ENCODE measurements at regions not wholly inside any gene's neighbourhood (a gene's known extent, or its start where the extent isn't known, plus 50 kb on each side); places are given as distances from the start of the nearest gene placed in this dataset.
A peak's percentile ranks its signal among the peaks of the same experiment; 100 is the strongest.
"Not testable (repeated sequence)": the region's sequence is repeated elsewhere in the genome, so short reads cannot be mapped to it uniquely, and the experiment has no call there.

GRCh38 chrX:2640436-2641150, 50.5 kb upstream of the CD99 start:
- Mint-ChIP-seq H3K27me3 (no peaks in the 10 kb centered on the region), H3K36me3 (ENCODE audit: low read depth) (peaks cover 31% of the 10 kb centered on the region), H3K4me3 (no peak overlapping the region), H3K4me1 (no peaks in the 10 kb centered on the region), H3K27ac (no peak overlapping the region), H3K9me3 (no peaks in the 10 kb centered on the region)
- DNase-seq = no peak
- CTCF ChIA-PET = no interaction called here
- POLR2A ChIA-PET = no interaction called here

- CTCF ChIA-PET = no interaction called here
- Mint-ChIP-seq H3K4me3 (no peak overlapping the region), H3K27me3 (no peaks in the 10 kb centered on the region), H3K9me3 (no peaks in the 10 kb centered on the region), H3K36me3 (ENCODE audit: low read depth) (peaks cover 31% of the 10 kb centered on the region), H3K27ac (no peak overlapping the region), H3K4me1 (no peaks in the 10 kb centered on the region)
- DNase-seq = no peak
- POLR2A ChIA-PET = no interaction called here
Observed at GRCh38 chrX:2638279-2638678, 52.8 kb upstream of the CD99 start.

GRCh38 chrX:2635342-2635741, 55.8 kb upstream of the CD99 start:
- Mint-ChIP-seq H3K4me1 (peaks cover 23% of the 10 kb centered on the region), H3K36me3 (ENCODE audit: low read depth) (peaks cover 56% of the 10 kb centered on the region), H3K27ac (no peak overlapping the region), H3K4me3 (no peak overlapping the region), H3K27me3 (no peaks in the 10 kb centered on the region), H3K9me3 (peaks cover 25% of the 10 kb centered on the region)
- POLR2A ChIA-PET = no interaction called here
- CTCF ChIA-PET = no interaction called here
- DNase-seq = no peak

GRCh38 chrX:2632533-2633504, 58.3 kb upstream of the CD99 start:
- no peak for DNase-seq
- peaks cover 48% of the 10 kb centered on the region for H3K4me1 Mint-ChIP-seq

GRCh38 chrX:2631743-2632532, 59.2 kb upstream of the CD99 start:
- peaks cover 44% of the 10 kb centered on the region for H3K9me3 Mint-ChIP-seq
- no peak overlapping the region for H3K4me3 Mint-ChIP-seq
- H3K27me3 Mint-ChIP-seq = no peaks in the 10 kb centered on the region

More at GRCh38 chrX:2632533-2633504, 58.3 kb upstream of the CD99 start:
- Mint-ChIP-seq H3K36me3 (ENCODE audit: low read depth) (peaks cover 65% of the 10 kb centered on the region), H3K27me3 (no peaks in the 10 kb centered on the region), H3K4me3 (no peak overlapping the region), H3K27ac (peak overlapping the region; percentile 36), H3K9me3 (peaks cover 44% of the 10 kb centered on the region)
- ChIA-PET POLR2A (no interaction called here), CTCF (no interaction called here)

GRCh38 chrX:2630935-2631742, 60.0 kb upstream of the CD99 start:
- Mint-ChIP-seq H3K27ac (peak overlapping the region; percentile 91), H3K36me3 (ENCODE audit: low read depth) (peaks cover 69% of the 10 kb centered on the region), H3K4me1 (peaks cover 56% of the 10 kb centered on the region), H3K9me3 (peaks cover 44% of the 10 kb centered on the region), H3K4me3 (peak overlapping the region; percentile 36)
- POLR2A ChIA-PET, CTCF ChIA-PET, H3K27me3 Mint-ChIP-seq: not testable (repeated sequence)
- peak; percentile 35 for DNase-seq

More at GRCh38 chrX:2631743-2632532, 59.2 kb upstream of the CD99 start:
- no peak for DNase-seq
- peaks cover 65% of the 10 kb centered on the region for H3K36me3 Mint-ChIP-seq (ENCODE audit: low read depth)
- ChIA-PET POLR2A (no interaction called here), CTCF (no interaction called here)
- H3K27ac Mint-ChIP-seq = peak overlapping the region; percentile 91
- peaks cover 56% of the 10 kb centered on the region for H3K4me1 Mint-ChIP-seq

- Mint-ChIP-seq H3K4me3 (peak overlapping the region; percentile 36), H3K9me3 (peaks cover 44% of the 10 kb centered on the region), H3K4me1 (peaks cover 56% of the 10 kb centered on the region), H3K27ac (peak overlapping the region; percentile 91), H3K36me3 (ENCODE audit: low read depth) (peaks cover 76% of the 10 kb centered on the region)
- POLR2A ChIA-PET, CTCF ChIA-PET, H3K27me3 Mint-ChIP-seq: not testable (repeated sequence)
- peak; percentile 55 for DNase-seq
Observed at GRCh38 chrX:2630008-2630934, 60.8 kb upstream of the CD99 start.

- Mint-ChIP-seq H3K27ac (peak overlapping the region; percentile 91), H3K4me1 (peaks cover 56% of the 10 kb centered on the region), H3K27me3 (no peaks in the 10 kb centered on the region), H3K9me3 (peaks cover 44% of the 10 kb centered on the region), H3K36me3 (ENCODE audit: low read depth) (peaks cover 84% of the 10 kb centered on the region), H3K4me3 (peak overlapping the region; percentile 36)
- CTCF ChIA-PET = no interaction called here
- no peak for DNase-seq
- POLR2A ChIA-PET = no interaction called here
Observed at GRCh38 chrX:2629316-2630007, 61.6 kb upstream of the CD99 start.

- Mint-ChIP-seq H3K27ac (peak overlapping the region; percentile 91), H3K9me3 (peaks cover 44% of the 10 kb centered on the region), H3K36me3 (ENCODE audit: low read depth) (peaks cover 88% of the 10 kb centered on the region), H3K27me3 (no peaks in the 10 kb centered on the region), H3K4me1 (peaks cover 56% of the 10 kb centered on the region), H3K4me3 (no peak overlapping the region)
- ChIA-PET POLR2A (no interaction called here), CTCF (no interaction called here)
- peak; percentile 29 for DNase-seq
Observed at GRCh38 chrX:2628751-2629315, 62.3 kb upstream of the CD99 start.

GRCh38 chrX:2627272-2627867, 63.7 kb upstream of the CD99 start:
- DNase-seq = peak; percentile 63
- no peak overlapping the region for H3K4me3 Mint-ChIP-seq
- H3K27me3 Mint-ChIP-seq = no peaks in the 10 kb centered on the region
- peak overlapping the region; percentile 45 for H3K27ac Mint-ChIP-seq
- H3K36me3 Mint-ChIP-seq (ENCODE audit: low read depth) = peaks cover 94% of the 10 kb centered on the region
- H3K9me3 Mint-ChIP-seq = peaks cover 38% of the 10 kb centered on the region
- POLR2A ChIA-PET = no interaction called here
- CTCF ChIA-PET = no interaction called here
- peaks cover 52% of the 10 kb centered on the region for H3K4me1 Mint-ChIP-seq

- H3K9me3 Mint-ChIP-seq = peaks cover 33% of the 10 kb centered on the region
- CTCF ChIA-PET = no interaction called here
- peaks cover 89% of the 10 kb centered on the region for H3K36me3 Mint-ChIP-seq (ENCODE audit: low read depth)
- peaks cover 47% of the 10 kb centered on the region for H3K4me1 Mint-ChIP-seq
- no peak overlapping the region for H3K4me3 Mint-ChIP-seq
- POLR2A ChIA-PET = no interaction called here
- H3K27me3 Mint-ChIP-seq = no peaks in the 10 kb centered on the region
- no peak for DNase-seq
- no peak overlapping the region for H3K27ac Mint-ChIP-seq
Observed at GRCh38 chrX:2626750-2627149, 64.3 kb upstream of the CD99 start.

All from activated CD4-positive, alpha-beta memory T cell treated with anti-CD3 and anti-CD28 coated beads, Interleukin-2, amount 10 ng/mL, durations not matched to agents 7 days and 5 days (primary cell).